GM23338 (cell line): ENCODE measurements at regions not wholly inside any gene's neighbourhood (a gene's known extent, or its start where the extent isn't known, plus 50 kb on each side); places are given as distances from the start of the nearest gene placed in this dataset.

Experiments used
- ATAC-seq: fragments of 200-7000 bp; cut with Tn5 transposase; 3 replicates; pipeline ENCODE4 v1.9.1; 2020
- DNase-seq: peaks from one replicate; pipeline ENCODE4 v3.0.0-alpha.2; 2015; ENCODE audit warnings: low spot score
- H2AFZ ChIP-seq: fragments of 200-600 bp; sonication (generic); 2 replicates; pipeline ENCODE4 v1.8.0; 2016; ENCODE audit warnings: antibody characterized with exemption, mild to moderate bottlenecking, moderate library complexity
- H3F3A ChIP-seq: fragments of 200-600 bp; sonication (generic); replicated peaks from 2 replicates; pipeline ENCODE4 v1.8.0; 2017; ENCODE audit warnings: antibody characterized with exemption, mixed run types, low read depth
- H3K27ac ChIP-seq: fragments of 200-600 bp; sonication (generic); 2 replicates; pipeline ENCODE4 v1.6.1; 2016; ENCODE audit warnings: low read depth
- H3K27me3 ChIP-seq: fragments of 200-600 bp; sonication (generic); 2 replicates; pipeline ENCODE4 v1.8.0; 2016; ENCODE audit warnings: mild to moderate bottlenecking, mixed run types, moderate library complexity; ENCODE audit not compliant: insufficient read depth
- H3K36me3 ChIP-seq: fragments of 200-600 bp; sonication (generic); 2 replicates; pipeline ENCODE4 v1.8.0; 2016; ENCODE audit warnings: mild to moderate bottlenecking; ENCODE audit not compliant: insufficient read depth
- H3K4me1 ChIP-seq: fragments of 200-600 bp; sonication (generic); 2 replicates; pipeline ENCODE4 v1.8.0; 2016; ENCODE audit warnings: mild to moderate bottlenecking, moderate library complexity; ENCODE audit not compliant: insufficient read depth
- H3K4me2 ChIP-seq: fragments of 200-600 bp; sonication (generic); 2 replicates; pipeline ENCODE4 v1.7.1; 2017; ENCODE audit warnings: mixed run types
- H3K4me3 ChIP-seq: fragments of 200-600 bp; sonication (generic); 2 replicates; pipeline ENCODE4 v1.6.1; 2016; ENCODE audit warnings: mixed run types
- H3K79me2 ChIP-seq: fragments of 200-600 bp; sonication (generic); replicated peaks from 2 replicates; pipeline ENCODE4 v1.8.0; 2017; ENCODE audit warnings: mild to moderate bottlenecking; ENCODE audit not compliant: insufficient read depth
- H3K9me2 ChIP-seq: fragments of 200-600 bp; sonication (generic); 2 replicates; pipeline ENCODE4 v1.8.0; 2017; ENCODE audit not compliant: insufficient read depth
- H4K20me1 ChIP-seq: fragments of 200-600 bp; sonication (generic); replicated peaks from 2 replicates; pipeline ENCODE4 v1.8.0; 2017; ENCODE audit warnings: mild to moderate bottlenecking; ENCODE audit not compliant: insufficient read depth
- H3K27ac Mint-ChIP-seq: 2 replicates; pipeline ENCODE4 v1.8.0; 2020; ENCODE audit warnings: inconsistent platforms, mild to moderate bottlenecking, moderate library complexity, mixed read lengths
- H3K27me3 Mint-ChIP-seq: 3 replicates; pipeline ENCODE4 v1.8.0; 2022; ENCODE audit warnings: low read depth, mild to moderate bottlenecking, moderate library complexity, mixed read lengths, inconsistent platforms; ENCODE audit not compliant: insufficient read depth, poor library complexity
- H3K36me3 Mint-ChIP-seq: 3 replicates; pipeline ENCODE4 v1.8.0; 2021; ENCODE audit warnings: low read depth, mild to moderate bottlenecking, inconsistent platforms, moderate library complexity, mixed read lengths
- H3K4me1 Mint-ChIP-seq: 3 replicates; pipeline ENCODE4 v1.8.0; 2020; ENCODE audit warnings: mild to moderate bottlenecking, inconsistent platforms, mixed read lengths
- H3K4me3 Mint-ChIP-seq: 3 replicates; pipeline ENCODE4 v1.8.0; 2021; ENCODE audit warnings: moderate library complexity, mild to moderate bottlenecking, inconsistent platforms, mixed read lengths
- H3K9me3 Mint-ChIP-seq: 3 replicates; pipeline ENCODE4 v1.8.0; 2020; ENCODE audit warnings: moderate library complexity, mild to moderate bottlenecking, inconsistent platforms, mixed read lengths
- CREB1 ChIP-seq: fragments of 250-450 bp; sonication (Bioruptor Pico); IDR thresholded peaks from 2 replicates; pipeline ENCODE4 v1.5.0; 2020; ENCODE audit warnings: low read depth, mild to moderate bottlenecking, moderate library complexity
- EZH2 ChIP-seq: fragments of 200-600 bp; sonication (generic); IDR thresholded peaks from one replicate; pipeline ENCODE4 v1.8.0; 2017; ENCODE audit warnings: antibody characterized with exemption, mild to moderate bottlenecking, low read depth; ENCODE audit not compliant: unreplicated experiment
- EZH2phosphoT487 ChIP-seq: fragments of 200-600 bp; sonication (generic); IDR thresholded peaks from one replicate; pipeline ENCODE4 v1.8.1; 2018; ENCODE audit warnings: antibody characterized with exemption; ENCODE audit not compliant: unreplicated experiment
- NANOG ChIP-seq: IDR thresholded peaks from 2 replicates; pipeline ENCODE4 v1.6.1; 2016; ENCODE audit warnings: antibody characterized with exemption, borderline replicate concordance
- POLR2AphosphoS5 ChIP-seq: IDR thresholded peaks from 2 replicates; pipeline ENCODE4 v1.6.1; 2016; ENCODE audit warnings: antibody characterized with exemption, low read depth
- STAT1 ChIP-seq: IDR thresholded peaks from one replicate; pipeline ENCODE4 v1.6.1; 2016; ENCODE audit warnings: antibody characterized with exemption; ENCODE audit not compliant: unreplicated experiment
- ZNF114 ChIP-seq: fragments of 250-450 bp; sonication (Bioruptor Pico); IDR thresholded peaks from 2 replicates; pipeline ENCODE4 v1.5.0; 2020; ENCODE audit warnings: mild to moderate bottlenecking, moderate library complexity
- ZNF331 ChIP-seq: fragments of 250-450 bp; sonication (Bioruptor Pico); IDR thresholded peaks from 2 replicates; pipeline ENCODE4 v1.5.0; 2020; ENCODE audit warnings: low read depth, mild to moderate bottlenecking, moderate library complexity
- TF ChIP-seq, protein P1 (sequence below), 2 experiments: fragments of 200-600 bp in 1 of 2; sonication (generic) in 1 of 2; conservative IDR thresholded peaks; 2 replicates each; pipeline versions ENCODE4 v1.5.1 to v1.6.1; 2016 to 2017; ENCODE audit warnings: antibody characterized with exemption in 2 of 2, low read depth in 2 of 2, mild to moderate bottlenecking in 2 of 2, moderate library complexity in 1 of 2
- TF ChIP-seq, protein P2 (sequence below): IDR thresholded peaks from one replicate; pipeline ENCODE4 v1.6.1; 2018; ENCODE audit warnings: antibody characterized with exemption; ENCODE audit not compliant: unreplicated experiment
- TF ChIP-seq, protein P3 (sequence below): fragments of 250-450 bp; sonication (Bioruptor Pico); IDR thresholded peaks from 2 replicates; pipeline ENCODE4 v1.5.0; 2020; ENCODE audit warnings: mild to moderate bottlenecking, moderate library complexity
- TF ChIP-seq, protein P4 (sequence below): IDR thresholded peaks from 2 replicates; pipeline ENCODE4 v1.6.1; 2016; ENCODE audit warnings: antibody characterized with exemption

DNA sequence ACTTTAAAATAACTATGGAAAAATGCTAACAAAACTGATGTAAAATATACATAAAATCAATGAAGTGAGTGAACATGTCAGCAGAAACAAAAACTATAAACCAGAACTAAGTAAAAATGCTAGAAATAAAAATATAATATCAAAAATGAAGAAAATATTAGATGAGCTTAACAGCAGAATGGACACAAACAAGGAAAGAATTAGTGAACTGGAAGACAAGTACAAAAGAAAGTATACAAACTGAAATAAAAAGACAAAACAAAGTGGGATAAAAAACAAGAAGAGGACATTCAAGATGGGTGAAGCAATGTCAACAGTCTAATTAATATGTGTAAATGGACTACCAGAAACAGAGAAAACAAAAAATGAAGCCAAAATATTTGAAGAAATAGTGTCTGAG lies 339.2 kb downstream of the NXPE2 start:
- Mint-ChIP-seq H3K9me3 (peaks cover 33% of the 10 kb centered on the region), H3K36me3 (peaks cover 12% of the 10 kb centered on the region; the same call in 2 of the 3 replicates)
- ATAC-seq: no peak

More for the DNA sequence above, 339.2 kb downstream of the NXPE2 start:
- no peaks in the 10 kb centered on the region; the same call in 1 of the 2 replicates for H3K36me3 ChIP-seq
- H3K4me2 ChIP-seq: no peak overlapping the region
- no peak overlapping the region for H2AFZ ChIP-seq
- Mint-ChIP-seq H3K4me3 (no peak overlapping the region), H3K27me3 (no peaks in the 10 kb centered on the region), H3K4me1 (no peaks in the 10 kb centered on the region), H3K27ac (no peak overlapping the region)
- no peak overlapping the region for H3K4me3 ChIP-seq
- H3F3A ChIP-seq: no peaks in the 10 kb centered on the region
- no peak overlapping the region for H3K27ac ChIP-seq
- H4K20me1 ChIP-seq: no peaks in the 10 kb centered on the region
- TF ChIP-seq, protein P1, sequence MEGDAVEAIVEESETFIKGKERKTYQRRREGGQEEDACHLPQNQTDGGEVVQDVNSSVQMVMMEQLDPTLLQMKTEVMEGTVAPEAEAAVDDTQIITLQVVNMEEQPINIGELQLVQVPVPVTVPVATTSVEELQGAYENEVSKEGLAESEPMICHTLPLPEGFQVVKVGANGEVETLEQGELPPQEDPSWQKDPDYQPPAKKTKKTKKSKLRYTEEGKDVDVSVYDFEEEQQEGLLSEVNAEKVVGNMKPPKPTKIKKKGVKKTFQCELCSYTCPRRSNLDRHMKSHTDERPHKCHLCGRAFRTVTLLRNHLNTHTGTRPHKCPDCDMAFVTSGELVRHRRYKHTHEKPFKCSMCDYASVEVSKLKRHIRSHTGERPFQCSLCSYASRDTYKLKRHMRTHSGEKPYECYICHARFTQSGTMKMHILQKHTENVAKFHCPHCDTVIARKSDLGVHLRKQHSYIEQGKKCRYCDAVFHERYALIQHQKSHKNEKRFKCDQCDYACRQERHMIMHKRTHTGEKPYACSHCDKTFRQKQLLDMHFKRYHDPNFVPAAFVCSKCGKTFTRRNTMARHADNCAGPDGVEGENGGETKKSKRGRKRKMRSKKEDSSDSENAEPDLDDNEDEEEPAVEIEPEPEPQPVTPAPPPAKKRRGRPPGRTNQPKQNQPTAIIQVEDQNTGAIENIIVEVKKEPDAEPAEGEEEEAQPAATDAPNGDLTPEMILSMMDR (conservative IDR thresholded peaks at IDR 0.05; ENCODE audit: low read depth in 2 of 2): no peak
- TF ChIP-seq STAT1: no peak
- TF ChIP-seq POLR2AphosphoS5: no peak
- TF ChIP-seq ZNF114 (CRISPR knock-in tag): no peak
- no peak for TF ChIP-seq EZH2
- no peak for TF ChIP-seq EZH2phosphoT487
- no peak for TF ChIP-seq ZNF331 (CRISPR knock-in tag)
- no peak for TF ChIP-seq CREB1 (CRISPR knock-in tag)
- TF ChIP-seq, protein P2, sequence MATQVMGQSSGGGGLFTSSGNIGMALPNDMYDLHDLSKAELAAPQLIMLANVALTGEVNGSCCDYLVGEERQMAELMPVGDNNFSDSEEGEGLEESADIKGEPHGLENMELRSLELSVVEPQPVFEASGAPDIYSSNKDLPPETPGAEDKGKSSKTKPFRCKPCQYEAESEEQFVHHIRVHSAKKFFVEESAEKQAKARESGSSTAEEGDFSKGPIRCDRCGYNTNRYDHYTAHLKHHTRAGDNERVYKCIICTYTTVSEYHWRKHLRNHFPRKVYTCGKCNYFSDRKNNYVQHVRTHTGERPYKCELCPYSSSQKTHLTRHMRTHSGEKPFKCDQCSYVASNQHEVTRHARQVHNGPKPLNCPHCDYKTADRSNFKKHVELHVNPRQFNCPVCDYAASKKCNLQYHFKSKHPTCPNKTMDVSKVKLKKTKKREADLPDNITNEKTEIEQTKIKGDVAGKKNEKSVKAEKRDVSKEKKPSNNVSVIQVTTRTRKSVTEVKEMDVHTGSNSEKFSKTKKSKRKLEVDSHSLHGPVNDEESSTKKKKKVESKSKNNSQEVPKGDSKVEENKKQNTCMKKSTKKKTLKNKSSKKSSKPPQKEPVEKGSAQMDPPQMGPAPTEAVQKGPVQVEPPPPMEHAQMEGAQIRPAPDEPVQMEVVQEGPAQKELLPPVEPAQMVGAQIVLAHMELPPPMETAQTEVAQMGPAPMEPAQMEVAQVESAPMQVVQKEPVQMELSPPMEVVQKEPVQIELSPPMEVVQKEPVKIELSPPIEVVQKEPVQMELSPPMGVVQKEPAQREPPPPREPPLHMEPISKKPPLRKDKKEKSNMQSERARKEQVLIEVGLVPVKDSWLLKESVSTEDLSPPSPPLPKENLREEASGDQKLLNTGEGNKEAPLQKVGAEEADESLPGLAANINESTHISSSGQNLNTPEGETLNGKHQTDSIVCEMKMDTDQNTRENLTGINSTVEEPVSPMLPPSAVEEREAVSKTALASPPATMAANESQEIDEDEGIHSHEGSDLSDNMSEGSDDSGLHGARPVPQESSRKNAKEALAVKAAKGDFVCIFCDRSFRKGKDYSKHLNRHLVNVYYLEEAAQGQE: no peak
- TF ChIP-seq NANOG: no peak
- TF ChIP-seq, protein P3, sequence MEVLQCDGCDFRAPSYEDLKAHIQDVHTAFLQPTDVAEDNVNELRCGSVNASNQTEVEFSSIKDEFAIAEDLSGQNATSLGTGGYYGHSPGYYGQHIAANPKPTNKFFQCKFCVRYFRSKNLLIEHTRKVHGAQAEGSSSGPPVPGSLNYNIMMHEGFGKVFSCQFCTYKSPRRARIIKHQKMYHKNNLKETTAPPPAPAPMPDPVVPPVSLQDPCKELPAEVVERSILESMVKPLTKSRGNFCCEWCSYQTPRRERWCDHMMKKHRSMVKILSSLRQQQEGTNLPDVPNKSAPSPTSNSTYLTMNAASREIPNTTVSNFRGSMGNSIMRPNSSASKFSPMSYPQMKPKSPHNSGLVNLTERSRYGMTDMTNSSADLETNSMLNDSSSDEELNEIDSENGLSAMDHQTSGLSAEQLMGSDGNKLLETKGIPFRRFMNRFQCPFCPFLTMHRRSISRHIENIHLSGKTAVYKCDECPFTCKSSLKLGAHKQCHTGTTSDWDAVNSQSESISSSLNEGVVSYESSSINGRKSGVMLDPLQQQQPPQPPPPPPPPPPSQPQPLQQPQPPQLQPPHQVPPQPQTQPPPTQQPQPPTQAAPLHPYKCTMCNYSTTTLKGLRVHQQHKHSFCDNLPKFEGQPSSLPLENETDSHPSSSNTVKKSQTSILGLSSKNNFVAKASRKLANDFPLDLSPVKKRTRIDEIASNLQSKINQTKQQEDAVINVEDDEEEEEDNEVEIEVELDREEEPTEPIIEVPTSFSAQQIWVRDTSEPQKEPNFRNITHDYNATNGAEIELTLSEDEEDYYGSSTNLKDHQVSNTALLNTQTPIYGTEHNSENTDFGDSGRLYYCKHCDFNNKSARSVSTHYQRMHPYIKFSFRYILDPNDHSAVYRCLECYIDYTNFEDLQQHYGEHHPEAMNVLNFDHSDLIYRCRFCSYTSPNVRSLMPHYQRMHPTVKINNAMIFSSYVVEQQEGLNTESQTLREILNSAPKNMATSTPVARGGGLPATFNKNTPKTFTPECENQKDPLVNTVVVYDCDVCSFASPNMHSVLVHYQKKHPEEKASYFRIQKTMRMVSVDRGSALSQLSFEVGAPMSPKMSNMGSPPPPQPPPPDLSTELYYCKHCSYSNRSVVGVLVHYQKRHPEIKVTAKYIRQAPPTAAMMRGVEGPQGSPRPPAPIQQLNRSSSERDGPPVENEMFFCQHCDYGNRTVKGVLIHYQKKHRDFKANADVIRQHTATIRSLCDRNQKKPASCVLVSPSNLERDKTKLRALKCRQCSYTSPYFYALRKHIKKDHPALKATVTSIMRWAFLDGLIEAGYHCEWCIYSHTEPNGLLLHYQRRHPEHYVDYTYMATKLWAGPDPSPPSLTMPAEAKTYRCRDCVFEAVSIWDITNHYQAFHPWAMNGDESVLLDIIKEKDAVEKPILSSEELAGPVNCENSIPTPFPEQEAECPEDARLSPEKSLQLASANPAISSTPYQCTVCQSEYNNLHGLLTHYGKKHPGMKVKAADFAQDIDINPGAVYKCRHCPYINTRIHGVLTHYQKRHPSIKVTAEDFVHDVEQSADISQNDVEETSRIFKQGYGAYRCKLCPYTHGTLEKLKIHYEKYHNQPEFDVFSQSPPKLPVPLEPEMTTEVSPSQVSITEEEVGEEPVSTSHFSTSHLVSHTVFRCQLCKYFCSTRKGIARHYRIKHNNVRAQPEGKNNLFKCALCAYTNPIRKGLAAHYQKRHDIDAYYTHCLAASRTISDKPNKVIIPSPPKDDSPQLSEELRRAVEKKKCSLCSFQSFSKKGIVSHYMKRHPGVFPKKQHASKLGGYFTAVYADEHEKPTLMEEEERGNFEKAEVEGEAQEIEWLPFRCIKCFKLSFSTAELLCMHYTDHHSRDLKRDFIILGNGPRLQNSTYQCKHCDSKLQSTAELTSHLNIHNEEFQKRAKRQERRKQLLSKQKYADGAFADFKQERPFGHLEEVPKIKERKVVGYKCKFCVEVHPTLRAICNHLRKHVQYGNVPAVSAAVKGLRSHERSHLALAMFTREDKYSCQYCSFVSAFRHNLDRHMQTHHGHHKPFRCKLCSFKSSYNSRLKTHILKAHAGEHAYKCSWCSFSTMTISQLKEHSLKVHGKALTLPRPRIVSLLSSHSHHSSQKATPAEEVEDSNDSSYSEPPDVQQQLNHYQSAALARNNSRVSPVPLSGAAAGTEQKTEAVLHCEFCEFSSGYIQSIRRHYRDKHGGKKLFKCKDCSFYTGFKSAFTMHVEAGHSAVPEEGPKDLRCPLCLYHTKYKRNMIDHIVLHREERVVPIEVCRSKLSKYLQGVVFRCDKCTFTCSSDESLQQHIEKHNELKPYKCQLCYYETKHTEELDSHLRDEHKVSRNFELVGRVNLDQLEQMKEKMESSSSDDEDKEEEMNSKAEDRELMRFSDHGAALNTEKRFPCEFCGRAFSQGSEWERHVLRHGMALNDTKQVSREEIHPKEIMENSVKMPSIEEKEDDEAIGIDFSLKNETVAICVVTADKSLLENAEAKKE: no peak
- TF ChIP-seq, protein P4, sequence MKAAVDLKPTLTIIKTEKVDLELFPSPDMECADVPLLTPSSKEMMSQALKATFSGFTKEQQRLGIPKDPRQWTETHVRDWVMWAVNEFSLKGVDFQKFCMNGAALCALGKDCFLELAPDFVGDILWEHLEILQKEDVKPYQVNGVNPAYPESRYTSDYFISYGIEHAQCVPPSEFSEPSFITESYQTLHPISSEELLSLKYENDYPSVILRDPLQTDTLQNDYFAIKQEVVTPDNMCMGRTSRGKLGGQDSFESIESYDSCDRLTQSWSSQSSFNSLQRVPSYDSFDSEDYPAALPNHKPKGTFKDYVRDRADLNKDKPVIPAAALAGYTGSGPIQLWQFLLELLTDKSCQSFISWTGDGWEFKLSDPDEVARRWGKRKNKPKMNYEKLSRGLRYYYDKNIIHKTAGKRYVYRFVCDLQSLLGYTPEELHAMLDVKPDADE: no peak
- H3K27me3 ChIP-seq: no peaks in the 10 kb centered on the region
- no peaks in the 10 kb centered on the region for H3K4me1 ChIP-seq
- DNase-seq: no peak
- no peaks in the 10 kb centered on the region for H3K9me2 ChIP-seq
- H3K79me2 ChIP-seq: no peaks in the 10 kb centered on the region
